HCT116 (cell line): ENCODE measurements at regions not wholly inside any gene's neighbourhood (a gene's known extent, or its start where the extent isn't known, plus 50 kb on each side); places are given as distances from the start of the nearest gene placed in this dataset.

Experiments
- ATAC-seq: fragments of 200-7000 bp; cut with Tn5 transposase; 2 replicates; pipeline ENCODE4 v1.9.1; 2020; ENCODE audit warnings: mild to moderate bottlenecking, moderate library complexity
- BruUV-seq: library from RNA; stranded (reverse); fragments of 400-500 nt; replicated peaks from 2 replicates; lab custom pipeline; 2021; lab: Mats Ljungman, UMichigan
- CTCF ChIA-PET: fragments of 300-600 bp; sonication (Branson Sonifier 250); formaldehyde crosslinking; loops from one replicate; lab custom pipeline; 2021; ENCODE audit warnings: antibody characterized with exemption; lab: Charles Lee
- POLR2A ChIA-PET: fragments of 300-600, 350-600 bp; sonication (Branson Sonifier 250); formaldehyde crosslinking; loops from one replicate; lab custom pipeline; 2021; ENCODE audit warnings: antibody characterized with exemption; lab: Charles Lee
- RAD21 ChIA-PET, 2 experiments: fragments of 300-600 bp; sonication (Branson Sonifier 250); formaldehyde crosslinking; loops; one replicate each; lab custom pipeline; 2023; ENCODE audit warnings: low total read pairs in 2 of 2; ENCODE audit not compliant: uncharacterized antibody in 2 of 2, unreplicated experiment in 2 of 2, low non-redundant PET in 1 of 2; lab: Charles Lee
- DNase-seq: peaks from one replicate; pipeline ENCODE4 v3.0.0-alpha.2; 2010; ENCODE audit warnings: low read depth, low spot score
- H2AFZ ChIP-seq: fragments of 200-600 bp; shearing (Covaris generic), sonication (generic); 2 replicates; pipeline ENCODE4 v1.6.1; 2017; ENCODE audit warnings: low read depth, mixed run types, mixed read lengths, antibody characterized with exemption, low read length; ENCODE audit not compliant: poor library complexity, severe bottlenecking
- H3K27ac ChIP-seq: 2 replicates; pipeline ENCODE4 v1.5.1; 2012; ENCODE audit warnings: low read depth, low read length
- H3K27me3 ChIP-seq: fragments of 200-600 bp; sonication (generic); 2 replicates; pipeline ENCODE4 v1.6.1; 2016; ENCODE audit warnings: mixed run types, low read length, mixed read lengths; ENCODE audit not compliant: insufficient read depth
- H3K36me3 ChIP-seq, 2 experiments: fragments of 200-500 bp in 1 of 2; fragments of 200-600 bp in 1 of 2; sonication (Bioruptor generic) in 1 of 2; sonication (generic) in 1 of 2; 2 replicates each; pipeline versions ENCODE4 v1.5.1 to v1.6.1; 2014 to 2016; ENCODE audit warnings: low read length in 2 of 2, inconsistent platforms in 1 of 2, mixed read lengths in 1 of 2, mixed run types in 1 of 2; ENCODE audit not compliant: insufficient read depth in 2 of 2, control insufficient read depth in 1 of 2
- H3K4me1 ChIP-seq, 2 experiments: fragments of 200-600 bp in 1 of 2; sonication (generic) in 1 of 2; 2 replicates each; pipeline versions ENCODE4 v1.5.1 to v1.6.1; 2012 to 2017; ENCODE audit warnings: low read length in 2 of 2, inconsistent platforms in 1 of 2, mild to moderate bottlenecking in 1 of 2, mixed read lengths in 1 of 2, mixed run types in 1 of 2, moderate library complexity in 1 of 2; ENCODE audit not compliant: insufficient read depth in 2 of 2, control insufficient read depth in 1 of 2
- H3K4me2 ChIP-seq: fragments of 200-600 bp; sonication (generic); 2 replicates; pipeline ENCODE4 v1.6.1; 2017; ENCODE audit warnings: mixed run types, low read length, mixed read lengths
- H3K4me3 ChIP-seq, 2 experiments: fragments of 200-600 bp in 1 of 2; sonication (generic) in 1 of 2; replicated peaks in 1 of 2; 2 replicates each; pipeline ENCODE4 v1.5.1; 2011 to 2016; ENCODE audit warnings: low read length in 2 of 2, control low read depth in 1 of 2, low read depth in 1 of 2, mild to moderate bottlenecking in 1 of 2, mixed read lengths in 1 of 2, mixed run types in 1 of 2
- H3K79me2 ChIP-seq: fragments of 200-600 bp; sonication (generic); 2 replicates; pipeline ENCODE4 v1.6.1; 2017; ENCODE audit warnings: mild to moderate bottlenecking, mixed run types, low read length, moderate library complexity, mixed read lengths; ENCODE audit not compliant: insufficient read depth
- H3K9ac ChIP-seq: fragments of 200-600 bp; sonication (generic); 2 replicates; pipeline ENCODE4 v1.6.1; 2016; ENCODE audit warnings: low read length, mixed read lengths
- H3K9me2 ChIP-seq: fragments of 200-600 bp; sonication (generic), shearing (Covaris generic); 2 replicates; pipeline ENCODE4 v1.6.1; 2017; ENCODE audit warnings: mixed run types, mild to moderate bottlenecking, moderate library complexity; ENCODE audit not compliant: insufficient read depth
- H3K9me3 ChIP-seq, 2 experiments: fragments of 200-500 bp in 1 of 2; fragments of 200-600 bp in 1 of 2; sonication (Bioruptor generic) in 1 of 2; sonication (generic) in 1 of 2; 2 replicates each; pipeline ENCODE4 v1.6.1; 2014 to 2017; ENCODE audit warnings: low read length in 2 of 2, mixed read lengths in 2 of 2, inconsistent platforms in 1 of 2, low read depth in 1 of 2, mild to moderate bottlenecking in 1 of 2, mixed run types in 1 of 2, moderate library complexity in 1 of 2; ENCODE audit not compliant: control insufficient read depth in 1 of 2, insufficient read depth in 1 of 2
- H4K20me1 ChIP-seq: fragments of 200-600 bp; sonication (generic), shearing (Covaris generic); 2 replicates; pipeline ENCODE4 v1.6.1; 2017; ENCODE audit warnings: mixed run types, mild to moderate bottlenecking, moderate library complexity; ENCODE audit not compliant: insufficient read depth
- ATF3 ChIP-seq: IDR thresholded peaks from 2 replicates; pipeline ENCODE4 v1.6.1; 2012
- EGR1 ChIP-seq: IDR thresholded peaks from 2 replicates; pipeline ENCODE4 v1.6.1; 2012; ENCODE audit warnings: low read depth
- SP1 ChIP-seq: IDR thresholded peaks from 2 replicates; pipeline ENCODE4 v1.6.1; 2012; ENCODE audit warnings: low read depth
- TCF7L2 ChIP-seq: IDR thresholded peaks from 2 replicates; pipeline ENCODE4 v1.7.0; 2011; ENCODE audit warnings: borderline replicate concordance, inconsistent platforms; ENCODE audit not compliant: insufficient read depth, insufficient read length; ENCODE audit errors: extremely low read depth
- ZFX ChIP-seq: fragments of 450-650 bp; IDR thresholded peaks from 2 replicates; pipeline ENCODE4 v1.6.1; 2017
- intact Hi-C: fragments of 100-400 bp; cut with micrococcal nuclease; formaldehyde crosslinking; loops from 2 replicates; pipeline ENCODE4 v1.10.0; 2022

- no TSS peak for BruUV-seq
- H3K9me3 ChIP-seq, result no peaks in the 10 kb centered on the region
- H3K27ac ChIP-seq, result no peak overlapping the region
- H3K4me3 ChIP-seq, result no peak overlapping the region
- no peaks in the 10 kb centered on the region for H3K79me2 ChIP-seq
- no peaks in the 10 kb centered on the region for H4K20me1 ChIP-seq
- ATAC-seq (no peak), DNase-seq (no peak)
- H3K4me2 ChIP-seq, result no peak overlapping the region
- CTCF ChIA-PET, result no interaction called here
- POLR2A ChIA-PET, result no interaction called here
- no peak for TF ChIP-seq TCF7L2
- TF ChIP-seq ATF3, result no peak
- TF ChIP-seq SP1, result no peak
- TF ChIP-seq ZFX, result no peak
- RAD21 ChIA-PET, result no interaction called here
- peaks cover 21 to 43% of the 10 kb centered on the region in 2 experiments for H3K4me1 ChIP-seq
- H3K27me3 ChIP-seq, result no peaks in the 10 kb centered on the region
- H3K9ac ChIP-seq, result no peak overlapping the region
- H2AFZ ChIP-seq, result no peak overlapping the region
- H3K36me3 ChIP-seq, result no peaks in the 10 kb centered on the region
- intact Hi-C loops, result no loop called here
- no peaks in the 10 kb centered on the region for H3K9me2 ChIP-seq
These were observed 97.0 kb downstream of the SIPA1L2 start for GRCh38 chr1:232532901-232533300.

GRCh38 chr1:232531291-232531690 lies 98.6 kb downstream of the SIPA1L2 start:
- CTCF ChIA-PET, result no interaction called here

More at GRCh38 chr1:232531291-232531690, 98.6 kb downstream of the SIPA1L2 start:
- Histone ChIP-seq H3K4me3 (no peak overlapping the region), H4K20me1 (no peaks in the 10 kb centered on the region), H3K9me3 (no peaks in the 10 kb centered on the region), H3K36me3 (no peaks in the 10 kb centered on the region), H3K27ac (no peak overlapping the region), H2AFZ (no peak overlapping the region), H3K27me3 (no peaks in the 10 kb centered on the region), H3K79me2 (no peaks in the 10 kb centered on the region), H3K9me2 (no peaks in the 10 kb centered on the region), H3K9ac (no peak overlapping the region), H3K4me1 (peaks cover 15 to 38% of the 10 kb centered on the region in 2 experiments), H3K4me2 (no peak overlapping the region)
- BruUV-seq, result no TSS peak
- POLR2A ChIA-PET, result no interaction called here
- intact Hi-C loops, result no loop called here
- TF ChIP-seq EGR1, result no peak
- TF ChIP-seq TCF7L2, result no peak
- RAD21 ChIA-PET, result no interaction called here
- DNase-seq, result no peak
- no peak for ATAC-seq
